ENCODE measurements at regions not wholly inside any gene's neighbourhood (a gene's known extent, or its start where the extent isn't known, plus 50 kb on each side); places are given as distances from the start of the nearest gene placed in this dataset.

GRCh38 chr1:234884701-234885100 lies 243.9 kb downstream of the TOMM20 start:
- DNase-seq (ENCODE audit: low read depth) = no peak
- TF ChIP-seq, protein P1, sequence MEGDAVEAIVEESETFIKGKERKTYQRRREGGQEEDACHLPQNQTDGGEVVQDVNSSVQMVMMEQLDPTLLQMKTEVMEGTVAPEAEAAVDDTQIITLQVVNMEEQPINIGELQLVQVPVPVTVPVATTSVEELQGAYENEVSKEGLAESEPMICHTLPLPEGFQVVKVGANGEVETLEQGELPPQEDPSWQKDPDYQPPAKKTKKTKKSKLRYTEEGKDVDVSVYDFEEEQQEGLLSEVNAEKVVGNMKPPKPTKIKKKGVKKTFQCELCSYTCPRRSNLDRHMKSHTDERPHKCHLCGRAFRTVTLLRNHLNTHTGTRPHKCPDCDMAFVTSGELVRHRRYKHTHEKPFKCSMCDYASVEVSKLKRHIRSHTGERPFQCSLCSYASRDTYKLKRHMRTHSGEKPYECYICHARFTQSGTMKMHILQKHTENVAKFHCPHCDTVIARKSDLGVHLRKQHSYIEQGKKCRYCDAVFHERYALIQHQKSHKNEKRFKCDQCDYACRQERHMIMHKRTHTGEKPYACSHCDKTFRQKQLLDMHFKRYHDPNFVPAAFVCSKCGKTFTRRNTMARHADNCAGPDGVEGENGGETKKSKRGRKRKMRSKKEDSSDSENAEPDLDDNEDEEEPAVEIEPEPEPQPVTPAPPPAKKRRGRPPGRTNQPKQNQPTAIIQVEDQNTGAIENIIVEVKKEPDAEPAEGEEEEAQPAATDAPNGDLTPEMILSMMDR (conservative IDR thresholded peaks at IDR 0.05; ENCODE audit: low read depth, low read length) = no peak
- no peak overlapping the region for H3K4me3 ChIP-seq (ENCODE audit: low read depth, low read length)

DNA sequence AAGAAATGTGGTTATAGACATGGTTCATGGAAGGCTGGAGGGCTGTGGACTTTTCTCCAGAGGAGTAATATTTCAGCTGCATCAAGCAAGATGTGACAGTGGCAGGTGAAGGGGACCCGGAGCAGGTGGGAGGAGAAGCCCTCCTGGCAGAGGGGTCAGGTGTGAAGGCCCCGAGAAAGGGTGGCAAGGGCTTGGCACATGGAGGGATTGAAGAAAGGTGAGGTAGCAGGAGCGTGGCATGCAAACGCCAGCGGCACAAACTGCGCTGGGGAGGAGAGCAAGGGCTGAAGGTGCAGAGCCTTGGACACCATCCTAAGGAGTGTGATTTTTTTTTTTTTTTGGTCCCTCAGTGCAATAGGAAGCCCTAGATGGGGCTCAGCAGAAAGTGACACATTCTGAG lies 244.6 kb downstream of the TOMM20 start:
- TF ChIP-seq, protein P1 (conservative IDR thresholded peaks at IDR 0.05; ENCODE audit: low read depth, low read length) = no peak
- DNase-seq (ENCODE audit: low read depth) = no peak

DNA sequence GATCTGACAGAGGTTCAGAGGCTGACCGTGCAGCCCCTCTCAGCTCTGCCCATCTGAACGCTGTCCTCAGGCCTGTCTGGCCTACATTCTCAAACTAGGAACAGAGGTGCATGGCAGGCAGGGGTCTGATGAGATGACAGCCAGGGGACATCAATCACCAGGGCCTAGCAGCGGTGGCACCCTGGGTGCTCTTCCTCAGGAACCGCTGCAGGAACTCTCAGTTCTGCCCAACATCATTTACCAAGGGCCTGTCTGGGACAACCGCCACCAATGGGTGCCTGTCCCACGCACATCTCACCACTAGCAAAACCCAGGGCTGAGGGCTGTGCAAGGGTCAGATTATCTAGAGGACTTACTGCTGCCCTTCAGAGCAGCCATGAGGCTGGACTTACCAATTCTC lies 245.7 kb downstream of the TOMM20 start:
- TF ChIP-seq, protein P1 (conservative IDR thresholded peaks at IDR 0.05; ENCODE audit: low read depth, low read length) = no peak
- H3K4me3 ChIP-seq (ENCODE audit: low read depth, low read length) = no peak overlapping the region
- DNase-seq (ENCODE audit: low read depth) = no peak

More for the DNA sequence above, 244.6 kb downstream of the TOMM20 start:
- H3K4me3 ChIP-seq (ENCODE audit: low read depth, low read length) = no peak overlapping the region

GRCh38 chr1:234881893-234882771 lies 246.5 kb downstream of the TOMM20 start:
- TF ChIP-seq, protein P1 (conservative IDR thresholded peaks at IDR 0.05; ENCODE audit: low read depth, low read length) = no peak
- H3K4me3 ChIP-seq (ENCODE audit: low read depth, low read length) = no peak overlapping the region
- no peak for DNase-seq (ENCODE audit: low read depth)

- no peak overlapping the region for H3K4me3 ChIP-seq (ENCODE audit: low read depth, low read length)
- DNase-seq (ENCODE audit: low read depth) = no peak
- TF ChIP-seq, protein P1 (conservative IDR thresholded peaks at IDR 0.05; ENCODE audit: low read depth, low read length) = no peak
Observed at GRCh38 chr1:234879147-234880080, 249.2 kb downstream of the TOMM20 start.

GRCh38 chr1:234878288-234878687 lies 250.3 kb downstream of the TOMM20 start:
- TF ChIP-seq, protein P1 (conservative IDR thresholded peaks at IDR 0.05; ENCODE audit: low read depth, low read length) = no peak
- no peak for DNase-seq (ENCODE audit: low read depth)
- H3K4me3 ChIP-seq (ENCODE audit: low read depth, low read length) = no peak overlapping the region

All from epithelial cell of proximal tubule (primary cell).